H1 (cell line): ENCODE measurements at regions not wholly inside any gene's neighbourhood (a gene's known extent, or its start where the extent isn't known, plus 50 kb on each side); places are given as distances from the start of the nearest gene placed in this dataset.

Experiments used
- GTF2F1 ChIP-seq: IDR thresholded peaks from 2 replicates; pipeline ENCODE4 v1.6.1; 2012; ENCODE audit warnings: low read depth, low read length, improper control_type of control experiment, borderline replicate concordance
- RXRA ChIP-seq: IDR thresholded peaks from 2 replicates; pipeline ENCODE4 v1.6.1; 2011; ENCODE audit warnings: low read depth, mild to moderate bottlenecking, low read length, moderate library complexity; ENCODE audit not compliant: insufficient read depth

GRCh38 chr14:86708846-86709339 lies 1178.9 kb downstream of the FLRT2 start (continued):
- no peak for TF ChIP-seq RXRA
- no peak for TF ChIP-seq GTF2F1
